Osteoblast (primary cell): ENCODE measurements at regions not wholly inside any gene's neighbourhood (a gene's known extent, or its start where the extent isn't known, plus 50 kb on each side); places are given as distances from the start of the nearest gene placed in this dataset.

Source experiments
- DNase-seq: peaks from one replicate; pipeline ENCODE4 v3.0.0; 2011; ENCODE audit warnings: low spot score, mixed read lengths; ENCODE audit not compliant: insufficient read length; ENCODE audit errors: missing footprints
- H2AFZ ChIP-seq: 2 replicates; pipeline ENCODE4 v1.6.0; 2011; ENCODE audit warnings: mild to moderate bottlenecking, low read length
- H3K27ac ChIP-seq: 2 replicates; pipeline ENCODE4 v1.5.1; 2011; ENCODE audit warnings: mild to moderate bottlenecking, low read depth, low read length, moderate library complexity
- H3K27me3 ChIP-seq: 2 replicates; pipeline ENCODE4 v1.6.0; 2012; ENCODE audit warnings: mild to moderate bottlenecking, control low read depth, inconsistent platforms, low read length, moderate library complexity; ENCODE audit not compliant: insufficient read depth
- H3K36me3 ChIP-seq: 2 replicates; pipeline ENCODE4 v1.5.1; 2011; ENCODE audit warnings: mild to moderate bottlenecking, low read length, control low read depth, moderate library complexity; ENCODE audit not compliant: insufficient read depth
- H3K4me1 ChIP-seq: 2 replicates; pipeline ENCODE4 v1.5.1; 2011; ENCODE audit warnings: mild to moderate bottlenecking, low read length, control low read depth, moderate library complexity; ENCODE audit not compliant: insufficient read depth
- H3K4me2 ChIP-seq: 2 replicates; pipeline ENCODE4 v1.6.0; 2011; ENCODE audit warnings: mild to moderate bottlenecking, low read length; ENCODE audit not compliant: insufficient read depth
- H3K4me3 ChIP-seq: fragments of 200-600 bp; sonication (generic); 3 replicates; pipeline ENCODE4 v1.5.1; 2012; ENCODE audit warnings: mild to moderate bottlenecking, low read length, inconsistent platforms; ENCODE audit not compliant: insufficient read depth
- H3K79me2 ChIP-seq: 2 replicates; pipeline ENCODE4 v1.6.0; 2012; ENCODE audit warnings: mild to moderate bottlenecking, low read length, control low read depth, inconsistent platforms; ENCODE audit not compliant: insufficient read depth
- H3K9me3 ChIP-seq: 2 replicates; pipeline ENCODE4 v1.5.1; 2011; ENCODE audit warnings: low read depth, low read length, control low read depth
- H4K20me1 ChIP-seq: 2 replicates; pipeline ENCODE4 v1.6.0; 2012; ENCODE audit warnings: mild to moderate bottlenecking, low read length, control low read depth; ENCODE audit not compliant: insufficient read depth
- TF ChIP-seq, protein P1 (sequence below): IDR thresholded peaks from 2 replicates; pipeline ENCODE4 v1.5.1; 2011; ENCODE audit warnings: mild to moderate bottlenecking, low read depth, low read length, moderate library complexity; ENCODE audit errors: extremely low read depth

DNA sequence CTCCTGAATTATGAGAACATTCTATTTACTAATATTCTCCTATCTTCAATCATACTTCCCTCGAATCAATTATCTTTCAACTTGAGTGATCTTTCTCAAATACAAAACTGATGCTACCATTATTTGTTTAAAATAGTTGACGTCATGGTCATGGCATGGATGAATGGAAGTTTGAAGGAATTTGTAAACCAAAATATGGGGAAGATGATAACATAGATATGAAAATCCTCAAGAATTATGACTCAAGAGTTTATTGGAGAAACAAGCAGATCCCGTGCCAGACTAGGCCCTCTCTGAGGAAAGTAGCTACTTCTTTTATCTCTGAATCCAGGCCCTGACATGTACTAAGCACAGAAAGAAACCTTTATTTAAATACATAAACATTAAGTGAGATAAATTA lies 270.4 kb upstream of the MC4R start:
- no peaks in the 10 kb centered on the region for H3K4me1 ChIP-seq
- no peak overlapping the region for H2AFZ ChIP-seq
- H3K27me3 ChIP-seq: no peaks in the 10 kb centered on the region
- TF ChIP-seq, protein P1, sequence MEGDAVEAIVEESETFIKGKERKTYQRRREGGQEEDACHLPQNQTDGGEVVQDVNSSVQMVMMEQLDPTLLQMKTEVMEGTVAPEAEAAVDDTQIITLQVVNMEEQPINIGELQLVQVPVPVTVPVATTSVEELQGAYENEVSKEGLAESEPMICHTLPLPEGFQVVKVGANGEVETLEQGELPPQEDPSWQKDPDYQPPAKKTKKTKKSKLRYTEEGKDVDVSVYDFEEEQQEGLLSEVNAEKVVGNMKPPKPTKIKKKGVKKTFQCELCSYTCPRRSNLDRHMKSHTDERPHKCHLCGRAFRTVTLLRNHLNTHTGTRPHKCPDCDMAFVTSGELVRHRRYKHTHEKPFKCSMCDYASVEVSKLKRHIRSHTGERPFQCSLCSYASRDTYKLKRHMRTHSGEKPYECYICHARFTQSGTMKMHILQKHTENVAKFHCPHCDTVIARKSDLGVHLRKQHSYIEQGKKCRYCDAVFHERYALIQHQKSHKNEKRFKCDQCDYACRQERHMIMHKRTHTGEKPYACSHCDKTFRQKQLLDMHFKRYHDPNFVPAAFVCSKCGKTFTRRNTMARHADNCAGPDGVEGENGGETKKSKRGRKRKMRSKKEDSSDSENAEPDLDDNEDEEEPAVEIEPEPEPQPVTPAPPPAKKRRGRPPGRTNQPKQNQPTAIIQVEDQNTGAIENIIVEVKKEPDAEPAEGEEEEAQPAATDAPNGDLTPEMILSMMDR: no peak
- H3K36me3 ChIP-seq: no peaks in the 10 kb centered on the region
- H3K4me2 ChIP-seq: no peak overlapping the region
- DNase-seq: no peak
- no peak overlapping the region for H3K4me3 ChIP-seq
- H3K79me2 ChIP-seq: no peaks in the 10 kb centered on the region
- H3K27ac ChIP-seq: no peak overlapping the region
- no peaks in the 10 kb centered on the region for H3K9me3 ChIP-seq
- no peaks in the 10 kb centered on the region for H4K20me1 ChIP-seq

DNA sequence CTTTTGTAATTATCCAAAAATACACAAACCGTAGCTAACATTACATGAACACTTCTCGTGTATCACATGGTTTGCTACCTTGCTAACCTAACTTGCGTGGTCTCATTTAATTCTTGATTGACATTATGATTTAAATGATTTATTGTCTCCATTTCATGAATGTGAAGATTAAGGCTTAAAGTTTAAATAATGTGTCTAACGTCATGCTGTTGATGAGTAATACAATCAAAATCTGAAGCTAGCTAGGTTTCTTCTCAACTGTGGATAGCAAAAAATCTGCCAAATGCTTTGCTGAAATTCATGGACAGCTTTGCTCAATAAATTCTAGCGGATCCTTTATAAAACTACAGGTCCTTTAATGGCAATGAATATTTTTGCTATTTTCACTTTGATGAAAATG lies 274.1 kb upstream of the MC4R start:
- Histone ChIP-seq H3K27me3 (no peaks in the 10 kb centered on the region), H3K4me3 (no peak overlapping the region), H3K4me2 (no peak overlapping the region), H2AFZ (no peak overlapping the region), H4K20me1 (no peaks in the 10 kb centered on the region), H3K9me3 (no peaks in the 10 kb centered on the region), H3K79me2 (no peaks in the 10 kb centered on the region), H3K4me1 (no peaks in the 10 kb centered on the region), H3K36me3 (no peaks in the 10 kb centered on the region), H3K27ac (no peak overlapping the region)
- no peak for DNase-seq
- TF ChIP-seq, protein P1: no peak

DNA sequence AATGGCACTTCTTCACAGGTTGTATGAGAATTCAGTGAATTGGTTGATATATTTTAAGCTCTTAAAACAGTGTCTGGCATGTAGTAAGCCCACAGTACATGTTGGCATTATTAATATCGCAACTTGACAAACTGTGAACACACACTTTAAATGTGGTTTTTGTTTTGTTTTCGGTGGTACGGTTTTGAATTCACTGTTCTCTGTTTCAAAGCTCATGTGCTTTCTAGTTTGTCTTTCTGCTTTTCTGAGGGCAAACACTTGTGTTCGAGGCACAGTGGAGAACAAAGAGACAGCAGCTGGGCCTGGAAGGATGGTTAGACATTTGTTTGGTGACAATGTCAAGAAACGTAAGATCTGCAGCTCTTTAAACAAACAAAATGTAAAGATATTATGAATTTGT lies 276.5 kb upstream of the MC4R start:
- TF ChIP-seq, protein P1: no peak
- Histone ChIP-seq H3K4me3 (no peak overlapping the region), H3K36me3 (no peaks in the 10 kb centered on the region), H3K27me3 (no peaks in the 10 kb centered on the region), H3K4me1 (no peaks in the 10 kb centered on the region), H4K20me1 (no peaks in the 10 kb centered on the region), H3K27ac (no peak overlapping the region), H3K9me3 (no peaks in the 10 kb centered on the region), H2AFZ (no peak overlapping the region), H3K79me2 (no peaks in the 10 kb centered on the region), H3K4me2 (no peak overlapping the region)
- DNase-seq: no peak

DNA sequence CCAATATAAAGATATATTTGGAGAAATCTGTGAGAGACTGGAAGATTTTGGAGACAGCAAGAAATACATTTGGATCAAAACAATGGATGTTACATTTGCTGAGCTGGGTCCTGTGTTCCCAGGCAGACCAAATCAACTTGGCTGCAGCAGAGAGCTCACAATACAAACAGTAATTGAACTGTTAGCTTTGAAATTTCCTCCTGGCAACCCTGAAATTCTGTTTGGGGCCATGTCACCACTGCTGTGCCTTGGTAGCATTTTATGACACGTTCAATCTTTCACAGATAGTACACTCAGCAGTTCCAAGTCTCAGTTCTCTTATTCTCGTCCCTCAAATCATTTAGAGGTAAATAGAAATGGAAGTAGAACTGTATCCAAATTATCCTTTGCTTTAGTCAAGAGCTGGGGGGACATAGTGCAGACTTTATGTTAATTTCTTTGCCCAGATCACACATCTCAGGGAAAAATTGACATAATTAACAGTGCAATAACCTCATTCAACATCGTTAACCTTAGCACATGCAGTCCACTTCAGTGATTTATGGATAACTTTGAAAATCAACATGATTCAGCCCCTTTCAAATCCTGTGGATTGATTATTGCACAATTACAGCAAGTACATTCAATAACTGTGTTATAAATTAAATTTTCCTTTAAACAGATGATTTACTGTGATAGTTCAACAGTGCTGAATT lies 277.4 kb upstream of the MC4R start:
- Histone ChIP-seq H4K20me1 (no peaks in the 10 kb centered on the region), H3K36me3 (no peaks in the 10 kb centered on the region), H3K4me3 (no peak overlapping the region), H3K4me2 (no peak overlapping the region), H3K27ac (no peak overlapping the region), H3K4me1 (no peaks in the 10 kb centered on the region), H3K27me3 (no peaks in the 10 kb centered on the region), H2AFZ (no peak overlapping the region), H3K9me3 (no peaks in the 10 kb centered on the region), H3K79me2 (no peaks in the 10 kb centered on the region)
- TF ChIP-seq, protein P1: no peak
- DNase-seq: no peak
